A673 (cell line): ENCODE measurements at regions not wholly inside any gene's neighbourhood (a gene's known extent, or its start where the extent isn't known, plus 50 kb on each side); places are given as distances from the start of the nearest gene placed in this dataset.
"Not testable (repeated sequence)": the region's sequence is repeated elsewhere in the genome, so short reads cannot be mapped to it uniquely, and the experiment has no call there.

ENCODE experiments used
- BruUV-seq: library from RNA; stranded (reverse); fragments of 400-500 nt; replicated peaks from 2 replicates; lab custom pipeline; 2021; lab: Mats Ljungman, UMichigan
- CTCF ChIA-PET: fragments of 300-600 bp; sonication (Branson Sonifier 250); formaldehyde crosslinking; loops from one replicate; lab custom pipeline; 2022; ENCODE audit warnings: antibody characterized with exemption; lab: Charles Lee
- POLR2A ChIA-PET: fragments of 300-600 bp; sonication (Branson Sonifier 250); formaldehyde crosslinking; loops from one replicate; lab custom pipeline; 2022; ENCODE audit warnings: antibody characterized with exemption; ENCODE audit not compliant: low non-redundant PET; lab: Charles Lee
- DNase-seq: peaks from one replicate; pipeline ENCODE4 v3.0.0-alpha.2; 2015; ENCODE audit warnings: low spot score
- H3K27ac ChIP-seq: fragments of 200-600 bp; sonication (generic); 2 replicates; pipeline ENCODE4 v1.5.1; 2016; ENCODE audit warnings: mixed run types, low read depth, mild to moderate bottlenecking, mixed read lengths, antibody characterized with exemption, low read length; ENCODE audit not compliant: poor library complexity, severe bottlenecking
- H3K27me3 ChIP-seq: fragments of 200-600 bp; sonication (generic); replicated peaks from 2 replicates; pipeline ENCODE4 v1.6.1; 2017; ENCODE audit warnings: mixed run types, low read depth, mild to moderate bottlenecking, mixed read lengths, antibody characterized with exemption, low read length; ENCODE audit not compliant: insufficient read depth, poor library complexity
- H3K36me3 ChIP-seq: fragments of 200-600 bp; sonication (generic); 2 replicates; pipeline ENCODE4 v1.6.1; 2016; ENCODE audit warnings: mixed run types, mild to moderate bottlenecking, mixed read lengths, antibody characterized with exemption, low read length; ENCODE audit not compliant: insufficient read depth, poor library complexity, severe bottlenecking
- H3K4me1 ChIP-seq: fragments of 200-600 bp; sonication (generic); 2 replicates; pipeline ENCODE4 v1.6.1; 2017; ENCODE audit warnings: mixed run types, mild to moderate bottlenecking, mixed read lengths, antibody characterized with exemption, low read length; ENCODE audit not compliant: insufficient read depth, poor library complexity, severe bottlenecking
- H3K4me3 ChIP-seq: fragments of 200-600 bp; sonication (generic); 2 replicates; pipeline ENCODE4 v1.5.1; 2016; ENCODE audit warnings: low read depth, mixed run types, mild to moderate bottlenecking, mixed read lengths, low read length; ENCODE audit not compliant: poor library complexity, severe bottlenecking
- H3K9me3 ChIP-seq: fragments of 200-600 bp; sonication (generic); 2 replicates; pipeline ENCODE4 v1.6.1; 2016; ENCODE audit warnings: mixed run types, low read depth, mild to moderate bottlenecking, mixed read lengths, antibody characterized with exemption, low read length; ENCODE audit not compliant: poor library complexity, severe bottlenecking
- CTCF ChIP-seq: fragments of 300-800, 200-600 bp; sonication (generic); conservative IDR thresholded peaks from 2 replicates; pipeline ENCODE4 v1.5.1; 2017; ENCODE audit warnings: low read depth, mild to moderate bottlenecking, antibody characterized with exemption, low read length, moderate library complexity, mixed read lengths
- EZH2 ChIP-seq: fragments of 200-600 bp; sonication (generic); IDR thresholded peaks from 2 replicates; pipeline ENCODE4 v1.6.1; 2017; ENCODE audit warnings: borderline replicate concordance, low read depth, mild to moderate bottlenecking, mixed read lengths, antibody characterized with exemption, low read length; ENCODE audit not compliant: poor library complexity, severe bottlenecking
- intact Hi-C: fragments of 100-400 bp; cut with micrococcal nuclease; formaldehyde crosslinking; loops from one replicate; pipeline ENCODE4 v1.10.0; 2022; ENCODE audit not compliant: unreplicated experiment

DNA sequence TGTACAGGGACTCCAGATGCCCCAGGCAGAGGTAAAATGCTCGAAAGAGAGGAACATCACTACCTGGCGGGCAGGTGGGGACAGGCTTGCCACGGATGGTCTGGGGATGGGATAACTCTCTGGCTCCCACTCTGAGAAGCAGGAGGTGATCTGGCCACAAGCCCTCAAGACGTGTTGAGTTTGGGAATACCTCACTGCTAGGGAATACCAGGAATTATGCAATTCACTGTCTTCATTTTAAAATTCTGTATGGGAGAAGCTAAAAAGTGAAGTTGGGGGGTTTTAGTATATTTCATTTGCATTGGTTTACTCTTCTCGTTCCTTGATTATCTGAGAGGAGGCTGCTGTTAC is 510.4 kb downstream of the CCDC171 start:
- no peak overlapping the region for H3K4me3 ChIP-seq
- no peaks in the 10 kb centered on the region for H3K27me3 ChIP-seq
- intact Hi-C loops, result no loop called here
- no peaks in the 10 kb centered on the region for H3K9me3 ChIP-seq
- TF ChIP-seq CTCF, result no peak
- no peak for TF ChIP-seq EZH2
- ChIA-PET CTCF (no interaction called here), POLR2A (no interaction called here)
- no peak overlapping the region for H3K27ac ChIP-seq
- H3K36me3 ChIP-seq, result peaks cover 29% of the 10 kb centered on the region
- H3K4me1 ChIP-seq, result no peaks in the 10 kb centered on the region
- no TSS peak for BruUV-seq
- DNase-seq, result no peak

DNA sequence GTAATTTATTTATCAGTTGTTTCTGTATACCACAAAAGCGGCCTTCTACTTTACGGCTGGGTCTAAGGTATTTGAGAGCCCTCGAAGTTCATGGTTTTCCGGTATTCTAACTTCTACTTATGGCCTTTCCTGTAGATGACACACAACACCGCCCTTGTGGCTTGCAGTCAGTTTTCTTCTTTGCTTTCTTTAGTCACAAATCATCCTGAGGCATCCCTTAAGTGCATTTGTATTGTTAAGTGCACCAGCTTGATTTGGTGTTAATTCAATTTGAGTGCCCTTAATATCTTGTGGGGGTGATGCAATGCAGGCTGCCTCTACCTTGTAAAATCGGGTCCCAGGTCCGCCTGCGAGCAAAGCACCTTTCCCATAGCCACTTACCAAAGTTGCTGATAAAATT is 511.9 kb downstream of the CCDC171 start:
- POLR2A ChIA-PET, result no interaction called here
- Histone ChIP-seq H3K4me3 (no peak overlapping the region), H3K27me3 (no peaks in the 10 kb centered on the region), H3K27ac (no peak overlapping the region), H3K9me3 (no peaks in the 10 kb centered on the region), H3K36me3 (peaks cover 22% of the 10 kb centered on the region), H3K4me1 (no peaks in the 10 kb centered on the region)
- TF ChIP-seq CTCF, result no peak
- no peak for TF ChIP-seq EZH2
- CTCF ChIA-PET, result no interaction called here
- BruUV-seq, result no TSS peak
- intact Hi-C loops, result no loop called here
- no peak for DNase-seq

DNA sequence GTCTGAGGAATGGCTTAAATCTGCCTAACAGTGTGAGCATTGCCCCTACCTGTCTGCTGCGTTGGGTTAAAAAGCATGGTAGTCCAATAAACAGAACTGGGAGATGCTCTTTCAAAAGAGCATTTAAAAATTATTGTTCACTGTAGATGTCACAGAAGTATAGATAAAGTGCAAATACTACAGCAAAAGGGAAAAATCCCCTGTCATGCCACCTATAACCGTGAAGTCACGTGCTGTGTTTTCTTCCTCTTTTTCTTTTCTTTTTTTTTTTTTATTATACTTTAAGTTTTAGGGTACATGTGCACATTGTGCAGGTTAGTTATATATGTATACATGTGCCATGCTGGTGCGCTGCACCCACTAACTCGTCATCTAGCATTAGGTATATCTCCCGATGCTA is 513.4 kb downstream of the CCDC171 start:
- intact Hi-C loops, POLR2A ChIA-PET, H3K27ac ChIP-seq, H3K36me3 ChIP-seq, H3K27me3 ChIP-seq, H3K4me3 ChIP-seq, BruUV-seq, H3K4me1 ChIP-seq, DNase-seq, H3K9me3 ChIP-seq, CTCF ChIA-PET: not testable (repeated sequence)

GRCh38 chr9:16068476-16068875 is 515.6 kb downstream of the CCDC171 start:
- Histone ChIP-seq H3K27ac (no peak overlapping the region), H3K27me3 (no peaks in the 10 kb centered on the region), H3K9me3 (no peaks in the 10 kb centered on the region), H3K36me3 (no peaks in the 10 kb centered on the region), H3K4me1 (no peaks in the 10 kb centered on the region), H3K4me3 (no peak overlapping the region)
- ChIA-PET CTCF (no interaction called here), POLR2A (no interaction called here)
- no TSS peak for BruUV-seq
- DNase-seq, result no peak
- TF ChIP-seq CTCF (no peak), EZH2 (no peak)
- intact Hi-C loops, result no loop called here
